ENCODE measurements at regions not wholly inside any gene's neighbourhood (a gene's known extent, or its start where the extent isn't known, plus 50 kb on each side); places are given as distances from the start of the nearest gene placed in this dataset.
"Not testable (repeated sequence)": the region's sequence is repeated elsewhere in the genome, so short reads cannot be mapped to it uniquely, and the experiment has no call there.

DNA sequence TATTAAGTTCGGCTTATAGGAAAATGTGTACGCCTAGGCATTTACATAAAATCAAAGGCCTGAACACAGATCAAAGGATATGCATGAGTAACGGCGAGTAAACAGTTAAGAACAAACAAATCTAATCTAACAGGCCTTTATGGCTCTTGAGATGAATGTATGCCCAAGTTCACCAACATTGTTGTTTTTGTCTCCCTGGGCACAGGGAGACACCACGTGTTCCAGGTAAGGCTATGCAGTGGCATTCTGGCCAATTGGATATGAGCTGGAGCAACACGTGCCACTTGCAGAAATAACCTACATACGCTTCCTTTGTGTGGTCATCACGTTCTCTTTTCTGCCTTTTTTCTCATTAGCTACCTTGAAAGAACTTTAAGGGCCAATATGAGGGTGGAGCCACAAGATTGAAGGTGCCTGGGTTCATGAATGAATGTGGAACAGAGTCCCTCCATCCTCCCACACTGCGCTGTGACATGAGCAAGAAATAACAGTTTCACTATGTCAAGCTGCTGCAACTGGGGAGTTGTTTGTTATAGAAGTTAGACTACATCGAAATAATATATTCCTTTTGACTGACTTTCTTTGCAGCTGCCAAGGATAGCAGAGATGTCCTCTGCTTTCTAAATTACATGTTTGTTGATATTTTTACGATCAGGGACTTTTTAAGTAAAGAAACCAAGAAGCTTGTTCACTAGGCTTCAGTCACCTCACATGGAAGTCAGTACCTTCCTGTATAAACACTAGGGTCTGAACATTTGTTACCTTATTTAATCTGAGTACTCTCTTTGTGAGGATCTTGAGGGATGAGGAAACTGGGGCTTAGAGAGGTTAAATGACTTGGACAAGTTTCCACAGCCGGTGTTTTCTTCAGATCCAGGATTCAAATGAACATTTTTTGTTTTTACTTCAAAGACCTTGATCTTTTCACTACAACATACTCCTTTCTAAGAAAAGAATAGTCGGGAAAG lies 427.5 kb upstream of the TBL1XR1 start:
- H3K4me1 ChIP-seq (ENCODE audit: insufficient read depth, low read length), result no peaks in the 10 kb centered on the region
- no peaks in the 10 kb centered on the region for H3K27me3 ChIP-seq (ENCODE audit: control insufficient read depth in 1 of 2, insufficient read depth in 2 of 2, low read length in 2 of 2)
- H3K27ac ChIP-seq (ENCODE audit: low read depth in 1 of 2, low read length in 2 of 2), result no peak overlapping the region
- DNase-seq, result peak in 3 of 14 experiments; percentile 29 to 59 (median 58)
- no peak overlapping the region for H3K4me3 Mint-ChIP-seq
- ATAC-seq (ENCODE audit: poor library complexity), result peak; percentile 68
- H3K36me3 Mint-ChIP-seq (ENCODE audit: low read depth), result no peaks in the 10 kb centered on the region
- H3K9me3 ChIP-seq (ENCODE audit: control insufficient read depth in 1 of 2, insufficient read depth in 1 of 2, low read length in 2 of 2), result no peaks in the 10 kb centered on the region
- peak overlapping the region; percentile 19 for H3K27ac Mint-ChIP-seq
- H3K36me3 ChIP-seq (ENCODE audit: insufficient read depth, low read length), result no peaks in the 10 kb centered on the region
- no peak overlapping the region for H3K4me3 ChIP-seq (ENCODE audit: low read length)
- H3K9me3 Mint-ChIP-seq, result no peaks in the 10 kb centered on the region
- TF ChIP-seq, protein P1, sequence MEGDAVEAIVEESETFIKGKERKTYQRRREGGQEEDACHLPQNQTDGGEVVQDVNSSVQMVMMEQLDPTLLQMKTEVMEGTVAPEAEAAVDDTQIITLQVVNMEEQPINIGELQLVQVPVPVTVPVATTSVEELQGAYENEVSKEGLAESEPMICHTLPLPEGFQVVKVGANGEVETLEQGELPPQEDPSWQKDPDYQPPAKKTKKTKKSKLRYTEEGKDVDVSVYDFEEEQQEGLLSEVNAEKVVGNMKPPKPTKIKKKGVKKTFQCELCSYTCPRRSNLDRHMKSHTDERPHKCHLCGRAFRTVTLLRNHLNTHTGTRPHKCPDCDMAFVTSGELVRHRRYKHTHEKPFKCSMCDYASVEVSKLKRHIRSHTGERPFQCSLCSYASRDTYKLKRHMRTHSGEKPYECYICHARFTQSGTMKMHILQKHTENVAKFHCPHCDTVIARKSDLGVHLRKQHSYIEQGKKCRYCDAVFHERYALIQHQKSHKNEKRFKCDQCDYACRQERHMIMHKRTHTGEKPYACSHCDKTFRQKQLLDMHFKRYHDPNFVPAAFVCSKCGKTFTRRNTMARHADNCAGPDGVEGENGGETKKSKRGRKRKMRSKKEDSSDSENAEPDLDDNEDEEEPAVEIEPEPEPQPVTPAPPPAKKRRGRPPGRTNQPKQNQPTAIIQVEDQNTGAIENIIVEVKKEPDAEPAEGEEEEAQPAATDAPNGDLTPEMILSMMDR (IDR thresholded peaks at IDR 0.05), result no peak
- CTCF ChIA-PET, result interaction anchor here (0.9 kb wide), 1 partner anchor 10 kb away, joined by 3 read pairs; no protein-coding TSS in a partner anchor
- POLR2A ChIA-PET, result interaction anchor here (0.6 to 1.0 kb wide), 2 partner anchors 17 to 18 kb away, joined by 3 to 4 read pairs; no protein-coding TSS in a partner anchor
- H3K4me1 Mint-ChIP-seq (ENCODE audit: low read depth), result peaks cover 32% of the 10 kb centered on the region
- intact Hi-C loops (cut with DNase I, micrococcal nuclease), result no loop called here
- H3K27me3 Mint-ChIP-seq, result no peaks in the 10 kb centered on the region

DNA sequence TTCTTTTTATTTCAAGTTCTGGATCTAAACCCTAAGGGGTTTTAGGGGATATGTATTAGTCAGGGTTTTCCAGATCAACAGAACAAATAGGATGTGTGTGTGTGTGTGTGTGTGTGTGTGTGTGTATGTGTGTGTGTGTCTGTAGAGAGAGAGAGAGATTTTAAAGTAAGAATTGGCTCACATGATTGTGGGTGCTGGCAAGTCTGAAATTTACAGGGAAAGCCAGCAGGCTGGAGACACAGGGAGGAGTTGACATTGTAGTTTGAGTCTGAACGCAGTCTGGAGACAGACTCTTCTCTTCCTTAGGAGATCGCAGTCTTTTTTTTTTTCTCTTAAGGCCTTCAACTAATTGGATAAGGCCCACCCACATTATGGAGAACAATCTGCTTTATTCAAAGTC lies 428.8 kb upstream of the TBL1XR1 start:
- intact Hi-C loops (cut with DNase I, micrococcal nuclease), result no loop called here
- ChIA-PET CTCF (no interaction called here), POLR2A (no interaction called here)
- Mint-ChIP-seq H3K27ac (no peak overlapping the region), H3K4me1 (ENCODE audit: low read depth) (peaks cover 32% of the 10 kb centered on the region), H3K36me3 (ENCODE audit: low read depth) (no peaks in the 10 kb centered on the region), H3K4me3 (no peak overlapping the region), H3K27me3 (no peaks in the 10 kb centered on the region), H3K9me3 (no peaks in the 10 kb centered on the region)
- Histone ChIP-seq H3K4me3 (ENCODE audit: low read length) (no peak overlapping the region), H3K9me3 (ENCODE audit: control insufficient read depth in 1 of 2, insufficient read depth in 1 of 2, low read length in 2 of 2) (no peaks in the 10 kb centered on the region), H3K36me3 (ENCODE audit: insufficient read depth, low read length) (no peaks in the 10 kb centered on the region), H3K27ac (ENCODE audit: low read depth in 1 of 2, low read length in 2 of 2) (no peak overlapping the region), H3K4me1 (ENCODE audit: insufficient read depth, low read length) (no peaks in the 10 kb centered on the region), H3K27me3 (ENCODE audit: control insufficient read depth in 1 of 2, insufficient read depth in 2 of 2, low read length in 2 of 2) (no peaks in the 10 kb centered on the region)
- TF ChIP-seq, protein P1 (IDR thresholded peaks at IDR 0.05), result no peak
- ATAC-seq (ENCODE audit: poor library complexity) (no peak), DNase-seq (no peak)

DNA sequence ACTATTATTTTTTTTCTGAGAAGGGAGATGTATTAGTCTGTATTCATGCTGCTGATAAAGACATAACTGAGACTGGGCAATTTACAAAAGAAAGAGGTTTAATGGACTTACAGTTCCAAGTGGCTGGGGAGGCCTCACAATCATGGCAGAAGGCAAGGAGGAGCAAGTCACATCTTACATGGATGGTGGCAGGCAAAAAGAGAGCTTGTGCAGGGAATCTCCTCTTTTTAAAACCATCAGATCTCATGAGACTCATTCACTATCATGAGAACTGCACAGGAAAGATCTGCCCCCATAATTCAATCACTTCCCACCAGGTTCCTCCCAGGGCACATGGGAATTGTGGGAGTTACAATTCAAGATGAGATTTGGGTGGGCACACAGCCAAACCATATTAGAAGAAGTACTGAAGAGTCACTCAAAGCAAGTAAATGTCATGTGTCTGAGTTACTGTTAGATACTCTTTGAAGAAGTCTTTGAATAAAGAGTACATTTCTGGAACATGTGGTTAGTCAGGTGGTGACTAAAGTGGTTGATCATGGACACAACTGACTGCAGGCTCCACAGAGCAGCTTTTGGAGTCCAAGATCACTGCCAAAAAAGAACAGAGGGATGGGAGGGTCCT lies 430.9 kb upstream of the TBL1XR1 start:
- H3K4me1 ChIP-seq (ENCODE audit: insufficient read depth, low read length); H3K4me3 Mint-ChIP-seq; CTCF ChIA-PET; H3K36me3 Mint-ChIP-seq (ENCODE audit: low read depth); H3K27ac Mint-ChIP-seq; H3K27me3 Mint-ChIP-seq; H3K27ac ChIP-seq (ENCODE audit: low read depth in 1 of 2, low read length in 2 of 2); H3K4me3 ChIP-seq (ENCODE audit: low read length); H3K36me3 ChIP-seq (ENCODE audit: insufficient read depth, low read length); intact Hi-C loops (cut with DNase I, micrococcal nuclease); H3K9me3 ChIP-seq (ENCODE audit: control insufficient read depth in 1 of 2, insufficient read depth in 1 of 2, low read length in 2 of 2); POLR2A ChIA-PET; H3K27me3 ChIP-seq (ENCODE audit: control insufficient read depth in 1 of 2, insufficient read depth in 2 of 2, low read length in 2 of 2); DNase-seq; ATAC-seq (ENCODE audit: poor library complexity); H3K9me3 Mint-ChIP-seq: not testable (repeated sequence)
- peaks cover 28% of the 10 kb centered on the region for H3K4me1 Mint-ChIP-seq (ENCODE audit: low read depth)
